Psoas muscle (tissue), 7 donors: ENCODE measurements at regions not wholly inside any gene's neighbourhood (a gene's known extent, or its start where the extent isn't known, plus 50 kb on each side); places are given as distances from the start of the nearest gene placed in this dataset.

Experiments used
- ATAC-seq, 4 donors: fragments of 200-7000 bp; cut with Tn5 transposase; one replicate each; pipeline ENCODE4 v1.9.1; 2020; ENCODE audit warnings: moderate library complexity in 3 of 4, mild to moderate bottlenecking in 2 of 4
- DNase-seq, 2 donors: peaks; one replicate each; pipeline ENCODE4 v3.0.0-alpha.2; 2020
- H3K27ac ChIP-seq: fragments of 200-600 bp; one replicate; pipeline ENCODE4 v1.8.0; 2022
- H3K27me3 ChIP-seq, 3 donors: fragments of 200-600 bp in 1 of 3; one replicate each; pipeline versions ENCODE4 v1.6.1 to v1.8.0; 2013 to 2022; ENCODE audit warnings: low read length in 2 of 3, mild to moderate bottlenecking in 2 of 3, moderate library complexity in 1 of 3; ENCODE audit not compliant: insufficient read depth in 3 of 3
- H3K36me3 ChIP-seq, 2 donors: fragments of 200-600 bp in 1 of 2; one replicate each; pipeline versions ENCODE4 v1.6.1 to v1.8.0; 2013 to 2022; ENCODE audit warnings: low read depth in 1 of 2, mild to moderate bottlenecking in 1 of 2, moderate library complexity in 1 of 2; ENCODE audit not compliant: insufficient read depth in 1 of 2
- H3K4me1 ChIP-seq: fragments of 200-600 bp; one replicate; pipeline ENCODE4 v1.8.0; 2022
- H3K4me3 ChIP-seq: fragments of 200-600 bp; one replicate; pipeline ENCODE4 v1.8.0; 2022; ENCODE audit warnings: mild to moderate bottlenecking
- H3K9me3 ChIP-seq: fragments of 200-600 bp; one replicate; pipeline ENCODE4 v1.8.0; 2022
- CTCF ChIP-seq: fragments of 200-600 bp; IDR thresholded peaks from one replicate; pipeline ENCODE4 v1.8.0; 2022; ENCODE audit warnings: antibody characterized with exemption
- WGBS, 3 donors: extraction: QIAGEN DNeasy Blood & Tissue Kit; methylation state at CpG; one replicate each; pipeline versions ENCODE4 v1.1.6 to v1.1.7; 2013; 5-methylcytosine and 5-hydroxymethylcytosine counted together
- intact Hi-C, 2 donors: fragments of 100-400 bp; cut with DNase I; formaldehyde crosslinking; loops; one replicate each; pipeline versions ENCODE4 v1.11.0 to v1.14.2; 2022
- donor health status: healthy with polysubstance abuse.
- donor health status: DM: no; HTN: no; CAD: no; lungs with moderate emphysema.
- donor health status: Bipolar disorder and iron deficiency.
- donor health status: healthy.
- donor health status: DM: yes; HTN: yes; CAD: no.
- donor health status: DM: no; HTN: no; CAD: no.
- donor health status: DM: yes; HTN: yes; CAD: no.

- H3K4me3 ChIP-seq, result no peak overlapping the region
- no peak for TF ChIP-seq CTCF
- ATAC-seq, result no peak
- no peaks in the 10 kb centered on the region for H3K9me3 ChIP-seq
- no peak for DNase-seq
- 92 to 96% (median 93%) methylated on average over 3 of the region's 3 CpGs for WGBS, 3 donors
- intact Hi-C loops, result no loop called here
- H3K27ac ChIP-seq, result no peak overlapping the region
- H3K36me3 ChIP-seq, result no peaks in the 10 kb centered on the region
- peaks cover 0 to 4% (median 0%) of the 10 kb centered on the region in 3 donors for H3K27me3 ChIP-seq
- no peaks in the 10 kb centered on the region for H3K4me1 ChIP-seq
Measured at GRCh38 chr3:153252963-153253362, 90.9 kb downstream of the RAP2B start.

GRCh38 chr3:153254361-153254760, 92.3 kb downstream of the RAP2B start:
- H3K4me1 ChIP-seq, result no peaks in the 10 kb centered on the region

GRCh38 chr3:153257673-153258351, 95.8 kb downstream of the RAP2B start:
- Histone ChIP-seq H3K36me3 (no peaks in the 10 kb centered on the region), H3K9me3 (no peaks in the 10 kb centered on the region), H3K27ac (no peak overlapping the region), H3K27me3 (no peaks in the 10 kb centered on the region), H3K4me3 (no peak overlapping the region), H3K4me1 (no peaks in the 10 kb centered on the region)
- 70 to 76% (median 74%) methylated on average over 2 of the region's 2 CpGs for WGBS, 3 donors
- DNase-seq, result no peak
- intact Hi-C loops, result no loop called here
- no peak for ATAC-seq
- TF ChIP-seq CTCF, result no peak

More at GRCh38 chr3:153254361-153254760, 92.3 kb downstream of the RAP2B start:
- intact Hi-C loops, result no loop called here
- ATAC-seq (no peak), DNase-seq (no peak)
- Histone ChIP-seq H3K9me3 (no peaks in the 10 kb centered on the region), H3K27ac (no peak overlapping the region), H3K27me3 (peaks cover 0 to 4% (median 0%) of the 10 kb centered on the region in 3 donors), H3K4me3 (no peak overlapping the region), H3K36me3 (no peaks in the 10 kb centered on the region)
- WGBS, 3 donors, result 81 to 96% (median 82%) methylated on average over 5 of the region's 5 CpGs
- TF ChIP-seq CTCF, result no peak

- no peak overlapping the region for H3K4me3 ChIP-seq
- no peak for TF ChIP-seq CTCF
- no peaks in the 10 kb centered on the region for H3K4me1 ChIP-seq
- DNase-seq, result no peak
- no peak overlapping the region for H3K27ac ChIP-seq
- no peaks in the 10 kb centered on the region for H3K36me3 ChIP-seq
- no peaks in the 10 kb centered on the region for H3K27me3 ChIP-seq
- ATAC-seq, result no peak
- no peaks in the 10 kb centered on the region for H3K9me3 ChIP-seq
- intact Hi-C loops, result no loop called here
- WGBS, 3 donors, result 43 to 58% (median 48%) methylated on average over 3 of the region's 3 CpGs
Measured at GRCh38 chr3:153259956-153260355, 97.9 kb downstream of the RAP2B start.

- Histone ChIP-seq H3K27me3 (no peaks in the 10 kb centered on the region), H3K9me3 (no peaks in the 10 kb centered on the region), H3K36me3 (no peaks in the 10 kb centered on the region), H3K4me3 (no peak overlapping the region), H3K4me1 (no peaks in the 10 kb centered on the region), H3K27ac (no peak overlapping the region)
- DNase-seq (no peak), ATAC-seq (no peak)
- no peak for TF ChIP-seq CTCF
- intact Hi-C loops, result no loop called here
- WGBS, 3 donors, result 67 to 98% (median 86%) methylated on average over 1 of the region's 1 CpG
Measured at GRCh38 chr3:153260681-153261080, 98.7 kb downstream of the RAP2B start.
